WTC11 (cell line): ENCODE measurements at regions not wholly inside any gene's neighbourhood (a gene's known extent, or its start where the extent isn't known, plus 50 kb on each side); places are given as distances from the start of the nearest gene placed in this dataset.

Source experiments
- ATAC-seq: fragments of 200-7000 bp; cut with Tn5 transposase; 2 replicates; pipeline ENCODE4 v1.10.0; 2021; ENCODE audit warnings: mild to moderate bottlenecking, moderate library complexity
- CTCF ChIA-PET: fragments of 300-600 bp; sonication (Branson Sonifier 250); formaldehyde crosslinking; loops from one replicate; lab custom pipeline; 2021; ENCODE audit warnings: antibody characterized with exemption; lab: Charles Lee
- POLR2A ChIA-PET: fragments of 350-600 bp; sonication (Branson Sonifier 250); formaldehyde crosslinking; loops from one replicate; lab custom pipeline; 2021; ENCODE audit warnings: antibody characterized with exemption; lab: Charles Lee
- DNase-seq: peaks from one replicate; pipeline ENCODE4 v3.0.0; 2021; ENCODE audit warnings: low spot score
- H3K27ac Mint-ChIP-seq: 2 replicates; pipeline ENCODE4 v1.8.0; 2021; ENCODE audit warnings: mixed read lengths
- H3K27me3 Mint-ChIP-seq: 2 replicates; pipeline ENCODE4 v1.8.0; 2021; ENCODE audit warnings: low read depth, mild to moderate bottlenecking, moderate library complexity, mixed read lengths
- H3K36me3 Mint-ChIP-seq: 2 replicates; pipeline ENCODE4 v1.8.0; 2021; ENCODE audit warnings: mixed read lengths
- H3K4me1 Mint-ChIP-seq: 2 replicates; pipeline ENCODE4 v1.8.0; 2022; ENCODE audit warnings: mixed read lengths
- H3K4me3 Mint-ChIP-seq: 2 replicates; pipeline ENCODE4 v1.8.0; 2021; ENCODE audit warnings: mild to moderate bottlenecking, moderate library complexity, mixed read lengths
- H3K9me3 Mint-ChIP-seq: 2 replicates; pipeline ENCODE4 v1.8.0; 2021; ENCODE audit warnings: mixed read lengths
- AFF4 ChIP-seq: sonication (generic); formaldehyde crosslinking; IDR thresholded peaks from 2 replicates; pipeline ENCODE4 v1.8.1; 2023; ENCODE audit warnings: mild to moderate bottlenecking, missing genetic modification reagents, borderline replicate concordance
- FOXP4 ChIP-seq: sonication (generic); formaldehyde crosslinking; IDR thresholded peaks from 2 replicates; pipeline ENCODE4 v1.8.0; 2022; ENCODE audit warnings: mild to moderate bottlenecking, missing genetic modification reagents
- JAZF1 ChIP-seq: fragments of 250-450 bp; sonication (Bioruptor Pico); IDR thresholded peaks from 2 replicates; pipeline ENCODE4 v1.9.0; 2021; ENCODE audit warnings: moderate library complexity, mild to moderate bottlenecking, inconsistent platforms
- MXD4 ChIP-seq: fragments of 250-450 bp; sonication (Bioruptor Pico); IDR thresholded peaks from 2 replicates; pipeline ENCODE4 v1.8.0; 2021; ENCODE audit warnings: mild to moderate bottlenecking, moderate library complexity, borderline replicate concordance
- NFE2L1 ChIP-seq: sonication (generic); formaldehyde crosslinking; IDR thresholded peaks from 2 replicates; pipeline ENCODE4 v1.8.1; 2023; ENCODE audit warnings: missing genetic modification reagents
- NFYB ChIP-seq: sonication (generic); formaldehyde crosslinking; conservative IDR thresholded peaks from 2 replicates; pipeline ENCODE4 v1.8.0; 2022; ENCODE audit warnings: low read depth, missing genetic modification reagents
- NR1H2 ChIP-seq: sonication (generic); formaldehyde crosslinking; IDR thresholded peaks from 2 replicates; pipeline ENCODE4 v1.9.0; 2021; ENCODE audit warnings: mild to moderate bottlenecking, moderate library complexity, missing genetic modification reagents
- PREB ChIP-seq: sonication (generic); formaldehyde crosslinking; IDR thresholded peaks from 2 replicates; pipeline ENCODE4 v1.8.1; 2022; ENCODE audit warnings: mild to moderate bottlenecking, missing genetic modification reagents, moderate library complexity, borderline replicate concordance
- PRRX2 ChIP-seq: fragments of 250-450 bp; sonication (Bioruptor Pico); IDR thresholded peaks from 2 replicates; pipeline ENCODE4 v1.8.0; 2021; ENCODE audit warnings: mild to moderate bottlenecking
- SP1 ChIP-seq: sonication (generic); formaldehyde crosslinking; conservative IDR thresholded peaks from 2 replicates; pipeline ENCODE4 v1.8.1; 2022; ENCODE audit warnings: missing genetic modification reagents
- TP53 ChIP-seq: sonication (generic); formaldehyde crosslinking; IDR thresholded peaks from 2 replicates; pipeline ENCODE4 v1.8.1; 2023; ENCODE audit warnings: mild to moderate bottlenecking, missing genetic modification reagents
- ZNF263 ChIP-seq: sonication (generic); formaldehyde crosslinking; IDR thresholded peaks from 2 replicates; pipeline ENCODE4 v1.8.1; 2022; ENCODE audit warnings: low read depth, mild to moderate bottlenecking, moderate library complexity, missing genetic modification reagents
- ZNF281 ChIP-seq: sonication (generic); formaldehyde crosslinking; IDR thresholded peaks from 2 replicates; pipeline ENCODE4 v1.8.0; 2023; ENCODE audit warnings: mild to moderate bottlenecking, missing genetic modification reagents
- ZNF317 ChIP-seq: sonication (generic); formaldehyde crosslinking; IDR thresholded peaks from 2 replicates; pipeline ENCODE4 v1.8.1; 2023; ENCODE audit warnings: low read depth, mild to moderate bottlenecking, moderate library complexity, missing genetic modification reagents, borderline replicate concordance
- ZNF416 ChIP-seq: fragments of 250-450 bp; sonication (Bioruptor Pico); IDR thresholded peaks from 2 replicates; pipeline ENCODE4 v1.9.0; 2021; ENCODE audit warnings: mild to moderate bottlenecking, inconsistent platforms
- TF ChIP-seq, protein P1 (sequence below): sonication (generic); formaldehyde crosslinking; IDR thresholded peaks from 2 replicates; pipeline ENCODE4 v1.8.1; 2022; ENCODE audit warnings: low read depth, missing genetic modification reagents, borderline replicate concordance

DNA sequence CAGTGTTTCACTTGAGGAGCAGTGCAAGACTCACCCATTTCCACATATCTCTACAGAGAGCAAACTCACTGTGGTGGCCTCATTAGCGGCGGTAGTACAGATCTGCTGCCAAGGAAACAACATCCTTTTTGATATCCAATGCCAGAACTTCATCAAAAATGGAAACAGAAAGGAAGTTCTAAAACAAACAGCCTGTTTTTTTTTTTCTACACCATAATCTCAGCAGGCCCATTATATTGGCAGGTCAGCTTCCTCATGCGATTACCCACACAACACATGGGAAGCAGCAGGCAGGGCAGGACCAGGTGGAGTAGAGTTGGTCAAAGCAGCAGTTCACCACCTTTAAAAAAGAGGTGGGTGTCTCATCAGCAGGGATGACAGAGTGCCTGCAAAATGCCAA, 678.9 kb upstream of the CELF4 start (continued):
- TF ChIP-seq FOXP4 (CRISPR knock-in tag) = no peak
- no peak for TF ChIP-seq ZNF263

DNA sequence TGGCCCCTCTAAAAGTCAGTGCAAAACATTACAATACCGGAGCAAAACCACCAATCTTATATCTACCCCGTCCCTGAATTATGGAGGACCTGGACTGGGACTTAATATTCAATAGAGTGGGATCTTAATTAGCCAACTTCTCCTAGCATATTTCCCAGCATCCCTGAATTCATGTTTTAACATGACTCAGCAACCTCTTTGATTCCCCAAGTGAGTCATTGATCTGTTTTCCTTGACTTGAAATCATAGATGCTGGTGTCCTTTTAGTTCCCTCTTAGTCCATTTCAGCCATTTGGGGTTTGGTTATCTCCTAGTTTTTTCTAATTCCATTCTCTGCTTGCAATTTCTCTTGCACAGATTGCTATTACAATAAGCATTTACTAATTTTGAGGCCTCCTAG, 677.7 kb upstream of the CELF4 start:
- POLR2A ChIA-PET = no interaction called here
- H3K27ac Mint-ChIP-seq = no peak overlapping the region
- no peak for ATAC-seq
- H3K4me3 Mint-ChIP-seq = no peak overlapping the region
- no peak for DNase-seq
- CTCF ChIA-PET = no interaction called here
- TF ChIP-seq PREB (CRISPR knock-in tag) = no peak
- TF ChIP-seq NFE2L1 (CRISPR knock-in tag) = no peak
- TF ChIP-seq ZNF416 (CRISPR knock-in tag) = no peak
- TF ChIP-seq ZNF263 = no peak
- no peak for TF ChIP-seq JAZF1
- no peaks in the 10 kb centered on the region for H3K27me3 Mint-ChIP-seq
- peaks cover 7% of the 10 kb centered on the region for H3K9me3 Mint-ChIP-seq
- no peaks in the 10 kb centered on the region for H3K36me3 Mint-ChIP-seq
- H3K4me1 Mint-ChIP-seq = 0 out of 2 replicates have a peak, but pooled peaks cover 3% of the 10 kb centered on the region

DNA sequence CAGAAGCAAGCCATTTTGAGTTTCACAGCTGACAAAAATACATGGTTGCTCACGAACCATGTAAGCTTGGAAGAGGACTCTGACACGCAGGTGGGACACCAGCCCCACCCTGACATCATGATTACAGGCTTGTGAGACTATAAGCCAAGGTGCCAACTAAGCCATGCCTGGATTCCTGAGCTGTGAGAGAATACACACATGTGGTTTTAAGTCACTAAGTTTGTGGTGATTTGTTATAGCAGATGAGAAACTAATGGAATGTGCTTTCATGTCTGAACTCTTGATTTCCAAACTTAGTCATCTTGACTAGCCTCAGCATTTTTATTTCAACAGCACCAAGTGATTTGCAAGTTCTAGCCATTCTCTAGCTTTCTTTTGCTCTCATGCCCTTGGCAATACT, 676.1 kb upstream of the CELF4 start:
- Mint-ChIP-seq H3K27ac (no peak overlapping the region), H3K4me1 (0 out of 2 replicates have a peak, but pooled peaks cover 3% of the 10 kb centered on the region), H3K36me3 (no peaks in the 10 kb centered on the region), H3K9me3 (peaks cover 7% of the 10 kb centered on the region), H3K4me3 (no peak overlapping the region), H3K27me3 (no peaks in the 10 kb centered on the region)
- ChIA-PET POLR2A (no interaction called here), CTCF (no interaction called here)
- DNase-seq (no peak), ATAC-seq (no peak)
- TF ChIP-seq NR1H2 (CRISPR knock-in tag) (no peak), ZNF416 (CRISPR knock-in tag) (no peak)

DNA sequence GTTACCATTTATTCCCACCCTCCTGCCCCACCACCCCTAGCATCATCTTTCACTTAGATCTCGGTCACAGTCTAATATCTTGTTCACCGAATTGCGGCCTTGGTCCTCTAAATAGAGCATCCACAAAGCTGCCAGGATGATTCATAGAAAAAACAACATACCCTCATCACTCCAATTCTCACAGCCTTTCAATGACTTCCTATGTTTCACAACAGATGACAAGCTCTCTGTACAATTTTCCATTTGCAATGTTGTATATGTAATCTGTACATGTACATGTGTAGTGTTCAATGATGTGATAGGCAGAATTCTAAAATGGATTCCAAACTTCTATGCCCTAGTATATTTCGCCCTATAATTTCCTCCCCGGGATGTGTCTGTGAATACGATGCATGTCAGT, 675.6 kb upstream of the CELF4 start:
- H3K9me3 Mint-ChIP-seq = peaks cover 4% of the 10 kb centered on the region
- H3K4me1 Mint-ChIP-seq = 0 out of 2 replicates have a peak, but pooled peaks cover 3% of the 10 kb centered on the region
- TF ChIP-seq ZNF281 (CRISPR knock-in tag) (no peak), NFYB (no peak), ZNF263 (no peak), MXD4 (CRISPR knock-in tag) (no peak), PRRX2 (CRISPR knock-in tag) (no peak), SP1 (CRISPR knock-in tag) (no peak), ZNF317 (CRISPR knock-in tag) (no peak), AFF4 (CRISPR knock-in tag) (no peak), TP53 (CRISPR knock-in tag) (no peak)
- TF ChIP-seq, protein P1, sequence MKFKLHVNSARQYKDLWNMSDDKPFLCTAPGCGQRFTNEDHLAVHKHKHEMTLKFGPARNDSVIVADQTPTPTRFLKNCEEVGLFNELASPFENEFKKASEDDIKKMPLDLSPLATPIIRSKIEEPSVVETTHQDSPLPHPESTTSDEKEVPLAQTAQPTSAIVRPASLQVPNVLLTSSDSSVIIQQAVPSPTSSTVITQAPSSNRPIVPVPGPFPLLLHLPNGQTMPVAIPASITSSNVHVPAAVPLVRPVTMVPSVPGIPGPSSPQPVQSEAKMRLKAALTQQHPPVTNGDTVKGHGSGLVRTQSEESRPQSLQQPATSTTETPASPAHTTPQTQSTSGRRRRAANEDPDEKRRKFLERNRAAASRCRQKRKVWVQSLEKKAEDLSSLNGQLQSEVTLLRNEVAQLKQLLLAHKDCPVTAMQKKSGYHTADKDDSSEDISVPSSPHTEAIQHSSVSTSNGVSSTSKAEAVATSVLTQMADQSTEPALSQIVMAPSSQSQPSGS = no peak
- no peak overlapping the region for H3K4me3 Mint-ChIP-seq
- ATAC-seq = no peak
- no peaks in the 10 kb centered on the region for H3K36me3 Mint-ChIP-seq
- no peaks in the 10 kb centered on the region for H3K27me3 Mint-ChIP-seq
- CTCF ChIA-PET = no interaction called here
- POLR2A ChIA-PET = no interaction called here
- no peak for DNase-seq
- H3K27ac Mint-ChIP-seq = no peak overlapping the region
